ENCODE measurements at regions not wholly inside any gene's neighbourhood (a gene's known extent, or its start where the extent isn't known, plus 50 kb on each side); places are given as distances from the start of the nearest gene placed in this dataset.

DNA sequence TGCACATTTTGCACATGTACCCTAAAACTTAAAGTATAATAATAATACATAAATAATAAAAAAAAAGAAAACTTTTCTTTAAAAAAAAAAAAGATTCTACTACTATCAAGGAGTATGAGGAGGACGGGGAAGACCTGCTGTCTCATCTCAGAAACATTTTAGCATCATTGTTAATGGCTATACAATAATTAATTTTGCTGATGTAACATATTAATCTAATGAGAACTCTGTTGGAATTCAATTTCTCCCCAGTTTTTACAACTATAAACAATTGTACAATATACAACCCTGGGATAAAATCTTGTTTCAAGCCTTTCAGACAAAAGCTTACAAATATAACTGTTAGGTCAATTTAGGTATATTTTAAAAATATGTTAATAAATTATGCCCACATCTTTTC, 139.0 kb upstream of the GRIN3A start:
- no peak for TF ChIP-seq CTCF (IDR thresholded peaks at IDR 0.05; ENCODE audit: poor library complexity, severe bottlenecking)

DNA sequence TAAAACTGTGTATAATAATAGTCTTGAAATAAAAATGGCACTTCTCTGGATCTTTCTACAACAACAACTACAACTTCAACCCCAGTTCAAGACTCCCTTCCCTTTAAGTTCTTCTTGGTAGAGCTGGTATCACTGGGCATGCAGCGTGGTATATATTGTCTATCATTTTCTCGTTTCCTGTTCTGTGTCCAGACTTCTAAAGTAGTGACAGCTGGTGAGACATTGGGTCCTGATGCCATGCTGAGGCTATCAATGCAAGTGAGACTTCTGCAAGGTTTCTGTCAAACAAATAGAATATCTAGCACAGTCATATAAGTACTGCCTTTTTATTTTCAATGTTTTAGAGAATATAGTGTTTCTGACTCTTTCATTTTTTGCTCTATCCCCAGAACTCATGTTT, 123.0 kb upstream of the GRIN3A start:
- no peak overlapping the region for H3K4me3 ChIP-seq (ENCODE audit: severe bottlenecking)
- TF ChIP-seq CTCF (IDR thresholded peaks at IDR 0.05; ENCODE audit: poor library complexity, severe bottlenecking), result no peak
- ATAC-seq (ENCODE audit: low read depth), result no peak
- peaks cover 4% of the 10 kb centered on the region for H3K27me3 ChIP-seq (ENCODE audit: insufficient read depth, poor library complexity, severe bottlenecking)
- H3K36me3 ChIP-seq (ENCODE audit: low read depth), result no peaks in the 10 kb centered on the region
- no peak overlapping the region for H3K27ac ChIP-seq (ENCODE audit: poor library complexity, severe bottlenecking)
- H3K4me1 ChIP-seq (ENCODE audit: insufficient read depth, poor library complexity, severe bottlenecking), result no peaks in the 10 kb centered on the region
- H3K9me3 ChIP-seq (ENCODE audit: severe bottlenecking), result no peaks in the 10 kb centered on the region
- no peak for DNase-seq (ENCODE audit: low spot score)

More for the DNA sequence above, 139.0 kb upstream of the GRIN3A start:
- H3K36me3 ChIP-seq (ENCODE audit: low read depth), result no peaks in the 10 kb centered on the region
- H3K9me3 ChIP-seq (ENCODE audit: severe bottlenecking), result no peaks in the 10 kb centered on the region
- ATAC-seq (ENCODE audit: low read depth) (no peak), DNase-seq (ENCODE audit: low spot score) (no peak)
- H3K4me1 ChIP-seq (ENCODE audit: insufficient read depth, poor library complexity, severe bottlenecking), result no peaks in the 10 kb centered on the region
- H3K4me3 ChIP-seq (ENCODE audit: severe bottlenecking), result no peak overlapping the region
- no peak overlapping the region for H3K27ac ChIP-seq (ENCODE audit: poor library complexity, severe bottlenecking)
- H3K27me3 ChIP-seq (ENCODE audit: insufficient read depth, poor library complexity, severe bottlenecking), result peaks cover 3% of the 10 kb centered on the region

GRCh38 chr9:101860920-101861319, 122.5 kb upstream of the GRIN3A start:
- Histone ChIP-seq H3K27ac (ENCODE audit: poor library complexity, severe bottlenecking) (no peak overlapping the region), H3K27me3 (ENCODE audit: insufficient read depth, poor library complexity, severe bottlenecking) (peaks cover 4% of the 10 kb centered on the region), H3K4me3 (ENCODE audit: severe bottlenecking) (no peak overlapping the region), H3K9me3 (ENCODE audit: severe bottlenecking) (no peaks in the 10 kb centered on the region), H3K36me3 (ENCODE audit: low read depth) (no peaks in the 10 kb centered on the region), H3K4me1 (ENCODE audit: insufficient read depth, poor library complexity, severe bottlenecking) (no peaks in the 10 kb centered on the region)
- ATAC-seq (ENCODE audit: low read depth) (no peak), DNase-seq (ENCODE audit: low spot score) (no peak)
- TF ChIP-seq CTCF (IDR thresholded peaks at IDR 0.05; ENCODE audit: poor library complexity, severe bottlenecking), result no peak

- no peak overlapping the region for H3K27ac ChIP-seq (ENCODE audit: poor library complexity, severe bottlenecking)
- H3K27me3 ChIP-seq (ENCODE audit: insufficient read depth, poor library complexity, severe bottlenecking), result peaks cover 9% of the 10 kb centered on the region
- no peaks in the 10 kb centered on the region for H3K4me1 ChIP-seq (ENCODE audit: insufficient read depth, poor library complexity, severe bottlenecking)
- TF ChIP-seq CTCF (IDR thresholded peaks at IDR 0.05; ENCODE audit: poor library complexity, severe bottlenecking), result no peak
- no peaks in the 10 kb centered on the region for H3K9me3 ChIP-seq (ENCODE audit: severe bottlenecking)
- no peak overlapping the region for H3K4me3 ChIP-seq (ENCODE audit: severe bottlenecking)
- ATAC-seq (ENCODE audit: low read depth) (no peak), DNase-seq (ENCODE audit: low spot score) (no peak)
- no peaks in the 10 kb centered on the region for H3K36me3 ChIP-seq (ENCODE audit: low read depth)
These were observed 121.2 kb upstream of the GRIN3A start for GRCh38 chr9:101859620-101860019.

GRCh38 chr9:101858026-101858425, 119.6 kb upstream of the GRIN3A start:
- H3K9me3 ChIP-seq (ENCODE audit: severe bottlenecking), result no peaks in the 10 kb centered on the region
- no peaks in the 10 kb centered on the region for H3K36me3 ChIP-seq (ENCODE audit: low read depth)
- no peak for ATAC-seq (ENCODE audit: low read depth)
- TF ChIP-seq CTCF (IDR thresholded peaks at IDR 0.05; ENCODE audit: poor library complexity, severe bottlenecking), result no peak
- H3K27ac ChIP-seq (ENCODE audit: poor library complexity, severe bottlenecking), result no peak overlapping the region
- no peak for DNase-seq (ENCODE audit: low spot score)
- H3K27me3 ChIP-seq (ENCODE audit: insufficient read depth, poor library complexity, severe bottlenecking), result peaks cover 9% of the 10 kb centered on the region
- H3K4me3 ChIP-seq (ENCODE audit: severe bottlenecking), result no peak overlapping the region
- H3K4me1 ChIP-seq (ENCODE audit: insufficient read depth, poor library complexity, severe bottlenecking), result no peaks in the 10 kb centered on the region

Data from RWPE2 (cell line).